TTC549 (cell line): ENCODE measurements at regions not wholly inside any gene's neighbourhood (a gene's known extent, or its start where the extent isn't known, plus 50 kb on each side); places are given as distances from the start of the nearest gene placed in this dataset.
"Not testable (repeated sequence)": the region's sequence is repeated elsewhere in the genome, so short reads cannot be mapped to it uniquely, and the experiment has no call there.

Experiments used
- FAIRE-seq: peaks from 2 replicates; lab custom pipeline; 2012; peaks lifted over from hg19 to GRCh38; lab: Jason Lieb, UNC

- FAIRE-seq: not testable (repeated sequence)
Observed at GRCh38 chr12:14032191-14032590, 50.8 kb upstream of the GRIN2B start.

GRCh38 chr12:14043776-14044175, 62.4 kb upstream of the GRIN2B start:
- FAIRE-seq: no peak

GRCh38 chr12:14048941-14049545, 67.6 kb upstream of the GRIN2B start:
- FAIRE-seq: no peak

GRCh38 chr12:14057895-14058294, 76.5 kb upstream of the GRIN2B start:
- FAIRE-seq: no peak

- FAIRE-seq: no peak
Observed at GRCh38 chr12:14058717-14059116, 77.3 kb upstream of the GRIN2B start.

- no peak for FAIRE-seq
Observed at GRCh38 chr12:14059548-14059947, 78.1 kb upstream of the GRIN2B start.

GRCh38 chr12:14065616-14066015, 84.2 kb upstream of the GRIN2B start:
- no peak for FAIRE-seq

GRCh38 chr12:14066021-14066420, 84.6 kb upstream of the GRIN2B start:
- no peak for FAIRE-seq

GRCh38 chr12:14068961-14069360, 87.6 kb upstream of the GRIN2B start:
- FAIRE-seq: no peak

- no peak for FAIRE-seq
Observed at GRCh38 chr12:14071833-14072232, 90.4 kb upstream of the GRIN2B start.

- FAIRE-seq: no peak
Observed at GRCh38 chr12:14072987-14073386, 91.6 kb upstream of the GRIN2B start.

GRCh38 chr12:14075797-14076393, 94.5 kb upstream of the GRIN2B start:
- no peak for FAIRE-seq

- FAIRE-seq: no peak
Observed at GRCh38 chr12:14076538-14076937, 95.1 kb upstream of the GRIN2B start.

GRCh38 chr12:14086838-14087237, 105.4 kb upstream of the GRIN2B start:
- FAIRE-seq: no peak

- no peak for FAIRE-seq
Observed at GRCh38 chr12:14099994-14100393, 118.6 kb upstream of the GRIN2B start.

GRCh38 chr12:14101556-14101955, 120.2 kb upstream of the GRIN2B start:
- FAIRE-seq: not testable (repeated sequence)

GRCh38 chr12:14111230-14111865, 129.9 kb upstream of the GRIN2B start:
- FAIRE-seq: no peak

GRCh38 chr12:14113031-14113430, 131.6 kb upstream of the GRIN2B start:
- FAIRE-seq: no peak

- no peak for FAIRE-seq
Observed at GRCh38 chr12:14126692-14127091, 145.3 kb upstream of the GRIN2B start.

- no peak for FAIRE-seq
Observed at GRCh38 chr12:14129611-14130195, 148.3 kb upstream of the GRIN2B start.

GRCh38 chr12:14135996-14136395, 154.6 kb upstream of the GRIN2B start:
- no peak for FAIRE-seq

- no peak for FAIRE-seq
Observed at GRCh38 chr12:14138495-14138894, 157.1 kb upstream of the GRIN2B start.

- FAIRE-seq: no peak
Observed at GRCh38 chr12:14148489-14149270, 167.3 kb upstream of the GRIN2B start.
